ENCODE measurements at regions not wholly inside any gene's neighbourhood (a gene's known extent, or its start where the extent isn't known, plus 50 kb on each side); places are given as distances from the start of the nearest gene placed in this dataset.

- H3K27ac ChIP-seq (ENCODE audit: low read depth, low read length) = no peak overlapping the region
- no peaks in the 10 kb centered on the region for H3K4me1 ChIP-seq (ENCODE audit: control insufficient read depth in 5 of 5, insufficient read depth in 5 of 5, low read length in 5 of 5)
- H3K36me3 ChIP-seq (ENCODE audit: control insufficient read depth in 5 of 5, insufficient read depth in 5 of 5, low read length in 5 of 5) = no peaks in the 10 kb centered on the region
- H3K4me3 ChIP-seq (ENCODE audit: low read depth in 1 of 5, low read length in 5 of 5) = no peak overlapping the region
- H3K9ac ChIP-seq (ENCODE audit: low read length in 5 of 5) = no peak overlapping the region
- no peaks in the 10 kb centered on the region for H3K27me3 ChIP-seq (ENCODE audit: control insufficient read depth in 5 of 5, insufficient read depth in 4 of 5, low read length in 5 of 5)
- H3K9me3 ChIP-seq (ENCODE audit: control insufficient read depth in 5 of 5, low read length in 5 of 5) = no peaks in the 10 kb centered on the region
Observed at GRCh38 chr2:215554689-215555498, 119.0 kb upstream of the FN1 start.

GRCh38 chr2:215553946-215554345 is 118.1 kb upstream of the FN1 start:
- no peak overlapping the region for H3K9ac ChIP-seq (ENCODE audit: low read length in 5 of 5)
- H3K36me3 ChIP-seq (ENCODE audit: control insufficient read depth in 5 of 5, insufficient read depth in 5 of 5, low read length in 5 of 5) = no peaks in the 10 kb centered on the region
- no peaks in the 10 kb centered on the region for H3K27me3 ChIP-seq (ENCODE audit: control insufficient read depth in 5 of 5, insufficient read depth in 4 of 5, low read length in 5 of 5)
- no peaks in the 10 kb centered on the region for H3K9me3 ChIP-seq (ENCODE audit: control insufficient read depth in 5 of 5, low read length in 5 of 5)
- H3K4me1 ChIP-seq (ENCODE audit: control insufficient read depth in 5 of 5, insufficient read depth in 5 of 5, low read length in 5 of 5) = no peaks in the 10 kb centered on the region
- H3K27ac ChIP-seq (ENCODE audit: low read depth, low read length) = no peak overlapping the region
- no peak overlapping the region for H3K4me3 ChIP-seq (ENCODE audit: low read depth in 1 of 5, low read length in 5 of 5)

DNA sequence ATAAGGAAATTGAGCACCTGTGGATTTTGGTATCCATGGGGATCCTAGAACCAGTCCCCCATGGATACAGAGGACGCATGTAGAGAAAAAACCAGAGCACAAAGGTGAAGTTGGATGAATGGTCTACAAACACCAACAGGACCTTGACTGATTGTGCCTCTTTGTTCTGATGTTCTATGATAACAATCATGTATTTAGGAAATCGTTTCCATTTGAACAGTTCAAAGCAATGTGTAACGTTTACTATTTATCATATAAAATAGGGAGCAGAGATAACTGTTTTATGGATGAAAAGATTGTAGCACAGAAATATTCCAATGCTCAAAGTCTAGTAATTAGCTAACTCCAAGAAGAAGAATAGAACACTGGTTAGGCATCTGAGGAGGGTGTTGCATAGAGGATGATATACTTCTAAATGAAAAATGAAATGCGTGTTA is 116.3 kb upstream of the FN1 start:
- H3K4me3 ChIP-seq (ENCODE audit: low read depth in 1 of 5, low read length in 5 of 5) = no peak overlapping the region
- no peaks in the 10 kb centered on the region for H3K4me1 ChIP-seq (ENCODE audit: control insufficient read depth in 5 of 5, insufficient read depth in 5 of 5, low read length in 5 of 5)
- no peak overlapping the region for H3K27ac ChIP-seq (ENCODE audit: low read depth, low read length)
- no peak overlapping the region for H3K9ac ChIP-seq (ENCODE audit: low read length in 5 of 5)
- H3K36me3 ChIP-seq (ENCODE audit: control insufficient read depth in 5 of 5, insufficient read depth in 5 of 5, low read length in 5 of 5) = no peaks in the 10 kb centered on the region
- H3K9me3 ChIP-seq (ENCODE audit: control insufficient read depth in 5 of 5, low read length in 5 of 5) = no peaks in the 10 kb centered on the region
- H3K27me3 ChIP-seq (ENCODE audit: control insufficient read depth in 5 of 5, insufficient read depth in 4 of 5, low read length in 5 of 5) = no peaks in the 10 kb centered on the region

- Histone ChIP-seq H3K27ac (ENCODE audit: low read depth, low read length) (no peak overlapping the region), H3K36me3 (ENCODE audit: control insufficient read depth in 5 of 5, insufficient read depth in 5 of 5, low read length in 5 of 5) (no peaks in the 10 kb centered on the region), H3K4me1 (ENCODE audit: control insufficient read depth in 5 of 5, insufficient read depth in 5 of 5, low read length in 5 of 5) (no peaks in the 10 kb centered on the region), H3K9me3 (ENCODE audit: control insufficient read depth in 5 of 5, low read length in 5 of 5) (no peaks in the 10 kb centered on the region), H3K9ac (ENCODE audit: low read length in 5 of 5) (no peak overlapping the region), H3K27me3 (ENCODE audit: control insufficient read depth in 5 of 5, insufficient read depth in 4 of 5, low read length in 5 of 5) (no peaks in the 10 kb centered on the region), H3K4me3 (ENCODE audit: low read depth in 1 of 5, low read length in 5 of 5) (no peak overlapping the region)
Observed at GRCh38 chr2:215550331-215550730, 114.5 kb upstream of the FN1 start.

GRCh38 chr2:215548714-215549113 is 112.8 kb upstream of the FN1 start:
- no peaks in the 10 kb centered on the region for H3K9me3 ChIP-seq (ENCODE audit: control insufficient read depth in 5 of 5, low read length in 5 of 5)
- no peak overlapping the region for H3K27ac ChIP-seq (ENCODE audit: low read depth, low read length)
- H3K9ac ChIP-seq (ENCODE audit: low read length in 5 of 5) = no peak overlapping the region
- H3K4me3 ChIP-seq (ENCODE audit: low read depth in 1 of 5, low read length in 5 of 5) = no peak overlapping the region
- H3K27me3 ChIP-seq (ENCODE audit: control insufficient read depth in 5 of 5, insufficient read depth in 4 of 5, low read length in 5 of 5) = no peaks in the 10 kb centered on the region
- H3K36me3 ChIP-seq (ENCODE audit: control insufficient read depth in 5 of 5, insufficient read depth in 5 of 5, low read length in 5 of 5) = no peaks in the 10 kb centered on the region
- no peaks in the 10 kb centered on the region for H3K4me1 ChIP-seq (ENCODE audit: control insufficient read depth in 5 of 5, insufficient read depth in 5 of 5, low read length in 5 of 5)

GRCh38 chr2:215542690-215543089 is 106.8 kb upstream of the FN1 start:
- Histone ChIP-seq H3K4me1 (ENCODE audit: control insufficient read depth in 5 of 5, insufficient read depth in 5 of 5, low read length in 5 of 5) (peaks cover 0 to 10% (median 0%) of the 10 kb centered on the region in 5 donors), H3K27ac (ENCODE audit: low read depth, low read length) (no peak overlapping the region), H3K4me3 (ENCODE audit: low read depth in 1 of 5, low read length in 5 of 5) (no peak overlapping the region), H3K9ac (ENCODE audit: low read length in 5 of 5) (no peak overlapping the region), H3K9me3 (ENCODE audit: control insufficient read depth in 5 of 5, low read length in 5 of 5) (no peaks in the 10 kb centered on the region), H3K36me3 (ENCODE audit: control insufficient read depth in 5 of 5, insufficient read depth in 5 of 5, low read length in 5 of 5) (no peaks in the 10 kb centered on the region), H3K27me3 (ENCODE audit: control insufficient read depth in 5 of 5, insufficient read depth in 4 of 5, low read length in 5 of 5) (no peaks in the 10 kb centered on the region)

GRCh38 chr2:215540658-215541057 is 104.8 kb upstream of the FN1 start:
- no peak overlapping the region for H3K9ac ChIP-seq (ENCODE audit: low read length in 5 of 5)
- H3K36me3 ChIP-seq (ENCODE audit: control insufficient read depth in 5 of 5, insufficient read depth in 5 of 5, low read length in 5 of 5) = no peaks in the 10 kb centered on the region
- no peaks in the 10 kb centered on the region for H3K9me3 ChIP-seq (ENCODE audit: control insufficient read depth in 5 of 5, low read length in 5 of 5)
- no peaks in the 10 kb centered on the region for H3K27me3 ChIP-seq (ENCODE audit: control insufficient read depth in 5 of 5, insufficient read depth in 4 of 5, low read length in 5 of 5)
- H3K4me1 ChIP-seq (ENCODE audit: control insufficient read depth in 5 of 5, insufficient read depth in 5 of 5, low read length in 5 of 5) = peaks cover 0 to 22% (median 0%) of the 10 kb centered on the region in 5 donors
- H3K27ac ChIP-seq (ENCODE audit: low read depth, low read length) = no peak overlapping the region
- H3K4me3 ChIP-seq (ENCODE audit: low read depth in 1 of 5, low read length in 5 of 5) = no peak overlapping the region

- H3K4me1 ChIP-seq (ENCODE audit: control insufficient read depth in 5 of 5, insufficient read depth in 5 of 5, low read length in 5 of 5) = peaks cover 0 to 22% (median 0%) of the 10 kb centered on the region in 5 donors
- H3K9ac ChIP-seq (ENCODE audit: low read length in 5 of 5) = no peak overlapping the region
- H3K27ac ChIP-seq (ENCODE audit: low read depth, low read length) = no peak overlapping the region
- no peaks in the 10 kb centered on the region for H3K36me3 ChIP-seq (ENCODE audit: control insufficient read depth in 5 of 5, insufficient read depth in 5 of 5, low read length in 5 of 5)
- H3K27me3 ChIP-seq (ENCODE audit: control insufficient read depth in 5 of 5, insufficient read depth in 4 of 5, low read length in 5 of 5) = no peaks in the 10 kb centered on the region
- H3K9me3 ChIP-seq (ENCODE audit: control insufficient read depth in 5 of 5, low read length in 5 of 5) = peaks cover 0 to 9% (median 7%) of the 10 kb centered on the region in 5 donors
- no peak overlapping the region for H3K4me3 ChIP-seq (ENCODE audit: low read depth in 1 of 5, low read length in 5 of 5)
Observed at GRCh38 chr2:215537611-215538010, 101.7 kb upstream of the FN1 start.

DNA sequence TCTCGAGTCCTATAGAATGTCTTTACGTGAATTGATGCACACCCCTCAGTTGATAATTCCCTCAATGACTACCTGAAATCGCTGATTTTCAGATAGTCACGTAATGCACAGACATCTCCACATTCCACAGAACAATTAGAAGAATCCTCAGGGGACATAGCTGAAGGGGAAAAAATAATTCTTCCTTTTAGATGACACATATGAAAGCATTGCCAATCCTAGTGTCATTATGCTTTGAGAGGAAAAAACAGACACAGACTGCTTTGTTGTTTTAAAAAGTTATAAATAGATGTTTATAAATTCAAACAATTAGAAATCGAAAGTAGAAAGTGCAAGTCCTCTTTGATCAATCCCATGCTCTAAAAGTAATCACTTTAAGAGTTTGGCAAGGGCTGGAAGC is 100.6 kb upstream of the FN1 start:
- Histone ChIP-seq H3K9ac (ENCODE audit: low read length in 5 of 5) (no peak overlapping the region), H3K27ac (ENCODE audit: low read depth, low read length) (no peak overlapping the region), H3K9me3 (ENCODE audit: control insufficient read depth in 5 of 5, low read length in 5 of 5) (peaks cover 0 to 9% (median 7%) of the 10 kb centered on the region in 5 donors), H3K4me3 (ENCODE audit: low read depth in 1 of 5, low read length in 5 of 5) (no peak overlapping the region), H3K27me3 (ENCODE audit: control insufficient read depth in 5 of 5, insufficient read depth in 4 of 5, low read length in 5 of 5) (no peaks in the 10 kb centered on the region), H3K4me1 (ENCODE audit: control insufficient read depth in 5 of 5, insufficient read depth in 5 of 5, low read length in 5 of 5) (peaks cover 0 to 22% (median 0%) of the 10 kb centered on the region in 5 donors), H3K36me3 (ENCODE audit: control insufficient read depth in 5 of 5, insufficient read depth in 5 of 5, low read length in 5 of 5) (no peaks in the 10 kb centered on the region)

DNA sequence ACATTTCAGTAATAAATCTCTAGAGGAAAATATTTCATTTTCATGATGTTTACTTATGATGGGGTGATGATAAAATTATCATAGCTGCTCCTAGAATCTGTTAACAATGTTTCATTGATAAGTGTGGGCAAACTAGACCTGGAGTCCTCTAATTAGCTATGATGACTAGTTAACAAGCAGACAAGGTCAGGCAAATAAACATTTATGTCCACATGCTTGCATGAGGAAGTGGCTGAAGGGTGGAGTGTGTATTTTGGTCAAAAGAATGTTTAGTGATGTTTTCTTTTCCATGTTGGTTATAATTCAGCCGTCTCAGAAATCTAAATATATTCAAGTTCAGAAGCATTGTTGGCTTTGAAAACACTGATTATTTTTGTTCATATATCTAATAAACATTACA is 99.9 kb upstream of the FN1 start:
- Histone ChIP-seq H3K9me3 (ENCODE audit: control insufficient read depth in 5 of 5, low read length in 5 of 5) (peaks cover 0 to 9% (median 7%) of the 10 kb centered on the region in 5 donors), H3K4me1 (ENCODE audit: control insufficient read depth in 5 of 5, insufficient read depth in 5 of 5, low read length in 5 of 5) (peaks cover 0 to 20% (median 0%) of the 10 kb centered on the region in 5 donors), H3K27me3 (ENCODE audit: control insufficient read depth in 5 of 5, insufficient read depth in 4 of 5, low read length in 5 of 5) (no peaks in the 10 kb centered on the region), H3K36me3 (ENCODE audit: control insufficient read depth in 5 of 5, insufficient read depth in 5 of 5, low read length in 5 of 5) (no peaks in the 10 kb centered on the region), H3K9ac (ENCODE audit: low read length in 5 of 5) (no peak overlapping the region), H3K27ac (ENCODE audit: low read depth, low read length) (no peak overlapping the region), H3K4me3 (ENCODE audit: low read depth in 1 of 5, low read length in 5 of 5) (no peak overlapping the region)
